Motor neuron (in vitro differentiated cells): ENCODE measurements at regions not wholly inside any gene's neighbourhood (a gene's known extent, or its start where the extent isn't known, plus 50 kb on each side); places are given as distances from the start of the nearest gene placed in this dataset.

Source experiments
- ATAC-seq, 8 experiments: fragments of 200-7000 bp; cut with Tn5 transposase; replicated peaks in 6 of 8; 2 replicates each; pipeline ENCODE4 v1.8.0; 2021; ENCODE audit warnings: mild to moderate bottlenecking in 8 of 8, moderate library complexity in 8 of 8
- H3K27ac ChIP-seq, 2 donors: fragments of 250-450 bp; sonication (Bioruptor Pico); 2 replicates each; pipeline ENCODE4 v1.9.0; 2021; ENCODE audit warnings: antibody characterized with exemption in 2 of 2, mild to moderate bottlenecking in 2 of 2, moderate library complexity in 1 of 2
- H3K4me1 ChIP-seq, 2 donors: fragments of 250-450 bp; sonication (Bioruptor Pico); replicated peaks in 1 of 2; 2 replicates each; pipeline ENCODE4 v1.6.1; 2021; ENCODE audit warnings: antibody characterized with exemption in 2 of 2, mild to moderate bottlenecking in 2 of 2, moderate library complexity in 1 of 2
- H3K4me3 ChIP-seq, 5 donors: fragments of 250-450 bp; sonication (Bioruptor Pico); 2 replicates each; pipeline ENCODE4 v1.9.0; 2021; ENCODE audit warnings: antibody characterized with exemption in 5 of 5, mild to moderate bottlenecking in 5 of 5, moderate library complexity in 4 of 5
- WGBS, 10 experiments: fragments of 450-650 bp; shearing (Covaris generic); methylation state at CpG; one replicate each; pipeline ENCODE4 v1.0.0; 2022; 5-methylcytosine and 5-hydroxymethylcytosine counted together
- in situ Hi-C, 9 experiments: fragments of 400-800 bp; cut with MboI; loops; one replicate each; pipeline ENCODE4 v1.15.0; 2021; ENCODE audit warnings: low sequenced_read_pairs in 9 of 9, low pct_unique_long_range_greater_than_20kb in 2 of 9; ENCODE audit not compliant: unreplicated experiment in 9 of 9

DNA sequence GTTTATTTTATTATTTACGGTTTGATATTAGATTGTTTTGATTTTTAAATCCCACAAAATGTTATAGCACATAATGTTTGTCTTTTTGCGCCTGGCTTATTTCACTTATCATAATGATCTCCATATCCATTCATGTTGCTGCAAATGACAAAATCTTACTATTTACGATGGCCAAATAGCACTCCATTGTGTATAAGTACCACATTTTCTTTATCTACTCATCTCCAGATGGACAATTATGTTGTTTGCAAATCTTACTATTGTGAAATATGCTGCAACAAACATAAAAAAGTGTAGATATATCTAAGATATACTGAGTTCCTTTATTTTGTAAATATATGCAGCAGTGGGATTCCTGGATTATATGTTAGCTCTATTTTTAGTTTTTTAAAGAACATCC, 1568.3 kb downstream of the AMY1C start:
- no peaks in the 10 kb centered on the region for H3K4me1 ChIP-seq
- WGBS, 10 experiments, result 8 to 100% (median 92%) methylated on average over 2 to 3 of the region's 3 CpGs
- no peak overlapping the region for H3K4me3 ChIP-seq
- H3K27ac ChIP-seq, result no peak overlapping the region
- no peak for ATAC-seq
- in situ Hi-C loops, result no loop called here

DNA sequence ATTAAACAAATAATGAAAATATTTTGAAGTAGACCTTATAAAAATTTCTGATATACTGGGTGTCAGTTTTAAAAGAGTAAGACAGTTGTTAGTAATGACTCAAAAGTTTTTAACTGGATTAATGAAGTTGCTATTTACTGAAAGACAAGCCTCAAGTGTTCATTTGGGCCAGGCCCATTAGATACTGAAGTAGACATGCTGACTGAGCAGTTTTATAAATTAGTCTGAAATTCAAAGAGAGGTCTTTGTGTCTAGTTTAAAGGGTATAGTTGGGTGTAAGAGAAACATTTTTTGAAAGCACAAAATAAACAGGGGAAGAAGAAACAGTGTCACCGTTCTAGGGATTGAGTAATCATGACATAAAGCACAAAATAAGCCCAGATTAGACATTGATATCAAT, 1577.2 kb downstream of the AMY1C start:
- Histone ChIP-seq H3K4me1 (no peaks in the 10 kb centered on the region), H3K27ac (no peak overlapping the region), H3K4me3 (no peak overlapping the region)
- in situ Hi-C loops, result no loop called here
- ATAC-seq, result no peak
- 0 to 93% (median 41%) methylated on average over 1 of the region's 1 CpG; no CpG with 5 or more reads in 2 of the 10 experiments for WGBS, 10 experiments

DNA sequence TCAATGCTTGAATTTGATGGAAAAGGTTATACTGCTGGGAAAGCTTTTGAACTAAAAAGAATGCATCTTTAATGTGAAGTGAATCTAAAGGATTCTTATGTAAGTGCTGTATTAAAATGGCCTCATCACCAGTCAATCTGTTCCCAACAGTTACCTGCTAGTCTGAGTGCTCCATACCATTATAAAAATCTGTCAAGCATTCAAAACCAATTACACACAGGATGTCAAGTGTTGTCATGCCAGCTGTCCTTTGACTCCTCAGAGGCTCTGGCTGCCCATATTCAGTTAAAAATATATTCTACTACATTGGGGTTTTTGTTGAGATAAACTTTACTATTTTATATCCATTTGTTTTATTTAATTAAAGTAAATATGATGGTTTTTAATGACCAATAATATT, 1587.7 kb downstream of the AMY1C start:
- Histone ChIP-seq H3K4me1 (no peaks in the 10 kb centered on the region), H3K4me3 (no peak overlapping the region), H3K27ac (no peak overlapping the region)
- ATAC-seq, result no peak
- in situ Hi-C loops, result no loop called here

DNA sequence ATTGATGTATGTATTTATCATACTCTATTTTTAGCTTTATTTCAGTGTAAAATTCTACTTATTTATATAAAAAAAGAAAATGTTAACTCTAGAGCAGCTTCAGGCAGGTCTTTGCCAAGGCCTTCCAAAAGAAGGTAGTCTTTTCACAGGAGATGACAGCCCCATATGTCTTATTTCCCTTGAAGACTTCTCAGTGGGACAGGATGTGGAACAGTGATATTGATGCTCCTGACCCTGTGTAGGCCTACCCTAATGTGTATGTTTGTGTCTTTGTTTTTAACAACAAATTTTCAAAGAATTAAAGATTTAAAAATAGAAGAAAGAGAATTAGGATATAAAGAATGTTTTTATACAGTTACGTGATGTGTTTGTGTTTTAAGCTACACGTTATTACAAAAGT, 1593.6 kb downstream of the AMY1C start:
- WGBS, 10 experiments, result 16 to 100% (median 86%) methylated on average over 1 to 2 of the region's 2 CpGs
- in situ Hi-C loops, result no loop called here

DNA sequence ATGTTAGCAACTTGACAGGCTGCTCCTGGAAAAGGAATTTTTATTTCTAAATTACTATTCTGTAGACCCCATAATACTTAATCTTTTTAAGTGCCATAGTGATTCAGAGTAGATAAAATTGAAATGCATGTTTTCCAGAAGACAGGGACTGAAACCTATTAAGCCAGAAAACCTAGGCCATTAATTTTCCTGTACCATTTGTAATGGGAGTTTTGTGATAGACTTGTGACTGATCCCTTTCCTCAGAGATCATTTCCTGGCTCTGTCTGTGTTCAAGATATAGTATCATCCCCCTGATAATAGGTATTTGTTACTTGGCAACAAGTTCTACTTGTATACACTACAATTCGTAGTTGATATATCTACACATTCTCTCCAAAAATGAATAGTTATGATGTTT, 1609.8 kb downstream of the AMY1C start:
- WGBS, 10 experiments, result 0 to 90% (median 65%) methylated on average over 1 of the region's 1 CpG
- ATAC-seq, result peak in 5 of 8 experiments; percentile 91 to 96 (median 95)
- H3K4me3 ChIP-seq, result no peak overlapping the region
- in situ Hi-C loops, result no loop called here
- peaks cover 0 to 12% of the 10 kb centered on the region in 2 donors for H3K4me1 ChIP-seq
- H3K27ac ChIP-seq, result no peak overlapping the region

More for the DNA sequence above, 1593.6 kb downstream of the AMY1C start:
- no peak for ATAC-seq
- no peak overlapping the region for H3K27ac ChIP-seq
- no peak overlapping the region for H3K4me3 ChIP-seq
- H3K4me1 ChIP-seq, result no peaks in the 10 kb centered on the region

DNA sequence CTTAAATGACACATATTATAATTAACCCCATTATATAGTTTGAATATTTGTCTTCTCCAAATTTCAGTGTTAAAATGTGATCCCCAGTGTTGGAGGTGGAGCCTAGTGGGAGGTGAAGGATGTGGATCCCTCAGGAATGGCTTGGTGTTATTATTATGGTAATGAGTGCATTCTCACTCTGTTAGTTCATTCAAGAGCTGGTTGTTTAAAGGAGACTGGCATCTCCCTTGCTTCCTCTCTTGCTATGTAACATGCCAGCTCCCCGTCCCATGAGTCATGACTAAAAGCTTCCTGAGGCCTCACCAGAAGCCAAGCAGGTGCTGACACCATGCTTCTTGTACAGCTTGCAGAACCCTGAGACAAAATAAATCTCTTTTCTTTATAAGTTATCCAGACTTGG, 1612.7 kb downstream of the AMY1C start:
- peaks cover 0 to 12% of the 10 kb centered on the region in 2 donors for H3K4me1 ChIP-seq
- 0 to 100% (median 58%) methylated on average over 1 of the region's 1 CpG; no CpG with 5 or more reads in 4 of the 10 experiments for WGBS, 10 experiments
- ATAC-seq, result no peak
- H3K4me3 ChIP-seq, result no peak overlapping the region
- in situ Hi-C loops, result no loop called here
- no peak overlapping the region for H3K27ac ChIP-seq

DNA sequence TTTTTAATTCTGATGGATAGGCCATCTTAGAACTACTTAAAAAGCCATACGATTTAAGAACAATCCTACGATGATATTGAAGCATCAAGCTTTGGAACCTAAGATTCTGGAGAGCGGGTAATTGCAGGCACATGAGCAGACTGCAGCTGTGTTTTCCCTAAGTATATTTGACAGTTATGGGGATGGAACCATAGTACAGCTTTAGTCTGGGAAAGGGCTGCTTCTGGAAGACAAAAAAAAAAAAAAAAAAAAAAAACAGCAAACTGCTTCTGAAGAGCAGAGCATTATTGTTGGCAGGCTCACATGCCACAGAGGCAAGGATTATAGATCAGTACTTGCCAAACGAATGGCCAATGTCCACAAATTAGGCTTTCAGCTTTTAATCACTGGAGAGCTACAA, 1618.7 kb downstream of the AMY1C start:
- 0 to 92% (median 80%) methylated on average over 2 to 4 of the region's 4 CpGs for WGBS, 10 experiments
- in situ Hi-C loops, result no loop called here
- Histone ChIP-seq H3K4me1 (peaks cover 0 to 3% of the 10 kb centered on the region in 2 donors), H3K4me3 (no peak overlapping the region), H3K27ac (no peak overlapping the region)
- ATAC-seq, result peak in 5 of 8 experiments; percentile 22 to 69 (median 25)

DNA sequence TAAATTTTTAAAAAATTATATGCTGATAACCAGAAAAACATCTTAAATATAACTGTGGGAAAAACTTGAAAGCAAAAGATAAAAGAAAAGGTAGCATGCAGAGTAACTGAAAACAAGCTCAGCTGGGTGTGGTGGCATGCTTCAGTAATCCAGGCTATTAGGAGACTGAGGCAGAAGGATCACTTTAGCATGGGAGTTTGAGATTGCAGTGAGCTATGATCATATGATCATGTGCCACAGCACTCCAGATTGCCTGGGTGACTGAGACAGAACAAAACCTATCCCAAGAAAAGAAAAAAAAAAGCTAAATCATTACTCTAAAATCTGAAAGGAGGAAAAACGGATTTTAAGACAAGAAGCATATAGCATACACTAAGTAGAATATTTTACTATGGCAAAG, 1624.0 kb downstream of the AMY1C start:
- Histone ChIP-seq H3K27ac (no peak overlapping the region), H3K4me3 (no peak overlapping the region), H3K4me1 (peaks cover 0 to under 1% of the 10 kb centered on the region in 2 donors)
- 0 to 88% (median 25%) methylated on average over 1 of the region's 1 CpG; no CpG with 5 or more reads in 1 of the 10 experiments for WGBS, 10 experiments
- in situ Hi-C loops, result no loop called here
- ATAC-seq, result peak in 5 of 8 experiments; percentile 33 to 83 (median 68)

DNA sequence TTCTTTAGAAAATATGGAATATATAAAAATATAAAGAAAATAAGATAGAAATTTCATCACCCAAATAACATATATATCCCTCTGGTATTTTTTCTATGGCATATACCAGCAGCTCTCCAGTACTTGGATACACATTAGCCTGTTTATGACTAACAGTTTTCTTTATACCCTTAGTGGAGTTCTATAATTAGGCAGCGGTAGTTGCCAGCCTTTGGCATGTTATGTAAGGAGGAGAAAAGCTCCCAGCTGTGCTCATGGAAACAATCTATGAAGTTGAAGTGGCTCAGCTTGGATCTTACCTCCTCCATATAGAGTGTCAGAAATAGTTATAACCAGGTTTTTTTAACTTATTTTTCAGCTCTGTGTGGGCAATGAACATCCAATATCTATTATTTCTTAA, 1636.8 kb downstream of the AMY1C start:
- 25 to 100% (median 80%) methylated on average over 1 of the region's 1 CpG; no CpG with 5 or more reads in 5 of the 10 experiments for WGBS, 10 experiments
- Histone ChIP-seq H3K27ac (no peak overlapping the region), H3K4me3 (no peak overlapping the region), H3K4me1 (no peaks in the 10 kb centered on the region)
- ATAC-seq, result no peak
- in situ Hi-C loops, result no loop called here

DNA sequence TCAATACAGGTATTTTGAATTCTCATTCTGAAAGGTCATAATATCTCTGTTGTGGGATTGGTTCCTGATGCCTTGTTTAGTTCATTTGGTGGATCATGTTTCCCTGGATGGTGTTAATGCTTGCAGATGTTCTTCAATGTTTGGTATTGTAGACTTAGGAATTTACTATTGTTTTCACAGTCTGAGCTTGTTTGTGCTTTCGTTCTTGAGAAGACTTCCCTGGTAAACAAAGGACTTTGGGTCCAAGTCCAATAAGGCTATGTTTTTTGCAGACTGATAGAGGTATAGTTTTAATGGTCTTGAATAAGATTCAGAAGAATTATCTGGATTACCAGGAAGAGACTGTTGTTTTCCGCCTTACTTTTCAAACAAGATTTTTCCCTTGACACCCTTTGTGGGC, 1646.3 kb downstream of the AMY1C start:
- 0 to 50% (median 48%) methylated on average over 1 to 2 of the region's 2 CpGs; no CpG with 5 or more reads in 2 of the 10 experiments for WGBS, 10 experiments
- in situ Hi-C loops, result no loop called here
- H3K27ac ChIP-seq, result no peak overlapping the region
- no peak overlapping the region for H3K4me3 ChIP-seq
- H3K4me1 ChIP-seq, result no peaks in the 10 kb centered on the region
- ATAC-seq, result no peak

DNA sequence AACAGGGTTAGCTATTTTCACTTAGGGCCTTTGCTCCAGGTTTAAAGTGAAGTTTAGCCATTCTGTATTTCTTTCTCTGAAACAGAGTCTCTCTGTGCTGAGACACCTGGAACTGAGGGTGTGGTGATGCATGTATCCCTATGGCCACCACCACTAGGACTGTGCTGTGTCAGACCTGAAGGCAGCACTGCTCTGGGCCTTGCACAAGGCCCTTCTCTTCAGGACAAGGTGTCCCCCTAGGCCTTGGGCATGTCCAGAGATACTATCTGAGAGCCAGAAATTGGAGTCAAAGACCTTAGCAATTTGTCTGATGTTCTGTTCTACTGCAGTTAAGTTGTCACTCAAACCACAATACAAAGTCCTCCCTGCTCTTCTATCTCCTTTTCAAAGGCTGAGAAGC, 1649.2 kb downstream of the AMY1C start:
- in situ Hi-C loops, result no loop called here
- ATAC-seq, result no peak
- Histone ChIP-seq H3K4me3 (no peak overlapping the region), H3K4me1 (no peaks in the 10 kb centered on the region), H3K27ac (no peak overlapping the region)

DNA sequence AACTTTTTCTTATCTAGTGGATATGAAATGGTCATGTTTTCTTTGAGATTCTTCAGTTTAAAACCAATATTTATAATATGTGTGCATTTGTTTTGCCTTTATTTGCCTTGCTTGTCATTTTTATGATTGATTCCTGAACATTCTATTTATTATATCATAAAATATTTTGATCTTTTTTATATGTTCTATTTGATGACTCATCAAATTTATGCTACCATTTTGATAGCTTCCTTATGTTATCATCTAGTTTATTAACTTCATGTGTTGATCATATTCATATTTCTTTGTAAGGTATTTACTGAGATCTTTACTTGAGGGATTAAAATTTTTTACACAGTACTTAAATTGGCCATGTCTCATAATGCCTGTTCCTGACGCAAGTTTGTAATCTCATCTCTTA, 1650.0 kb downstream of the AMY1C start:
- in situ Hi-C loops, result no loop called here
- ATAC-seq, result no peak
- 9 to 100% (median 91%) methylated on average over 1 of the region's 1 CpG; no CpG with 5 or more reads in 1 of the 10 experiments for WGBS, 10 experiments

DNA sequence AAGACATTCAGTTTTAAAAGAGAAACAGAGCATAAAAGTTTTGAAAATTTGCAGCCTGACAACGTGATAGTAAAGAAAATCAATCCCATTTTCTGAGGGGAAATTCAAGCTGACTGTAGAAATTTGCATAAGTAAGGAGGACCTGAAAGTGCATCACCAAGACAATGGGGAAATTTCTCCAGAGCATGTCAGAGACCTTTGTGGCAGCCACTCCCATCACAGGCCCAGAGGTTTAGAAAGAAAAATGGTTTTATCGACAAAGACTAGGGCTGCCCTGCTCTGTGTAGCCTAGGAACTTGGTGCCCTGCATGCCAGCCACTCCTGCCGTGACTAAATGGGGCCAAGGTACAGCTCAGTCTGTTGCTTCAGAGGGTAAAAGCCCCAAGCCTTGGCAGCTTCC, 1640.2 kb upstream of the PRMT6 start:
- in situ Hi-C loops, result no loop called here
- no peak overlapping the region for H3K4me3 ChIP-seq
- ATAC-seq, result peak in 3 of 8 experiments; percentile 76 to 88 (median 88)
- WGBS, 10 experiments, result 0 to 33% (median 18%) methylated on average over 1 to 3 of the region's 3 CpGs; no CpG with 5 or more reads in 1 of the 10 experiments
- H3K4me1 ChIP-seq, result no peaks in the 10 kb centered on the region
- H3K27ac ChIP-seq, result no peak overlapping the region

More for the DNA sequence above, 1650.0 kb downstream of the AMY1C start:
- Histone ChIP-seq H3K4me3 (no peak overlapping the region), H3K27ac (no peak overlapping the region), H3K4me1 (no peaks in the 10 kb centered on the region)

DNA sequence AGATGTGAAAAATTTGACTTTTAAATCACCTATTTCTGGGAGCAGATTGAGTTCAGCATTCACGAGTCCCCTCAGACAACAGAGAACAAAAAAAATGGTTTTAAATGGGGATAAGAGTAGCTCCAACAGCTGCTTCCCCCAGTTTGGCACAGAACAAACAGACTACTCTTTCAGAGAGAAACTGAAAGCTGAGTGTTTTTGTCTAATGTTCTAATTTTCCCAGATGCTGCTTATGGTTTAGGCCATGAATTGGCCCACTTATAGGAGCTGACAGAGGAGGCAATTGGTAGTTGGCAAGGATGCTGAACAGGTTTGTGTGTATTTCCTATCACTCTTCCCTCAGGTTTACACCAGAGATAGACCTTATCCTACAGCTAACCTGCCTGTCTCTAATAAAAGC, 1637.4 kb upstream of the PRMT6 start:
- 0 to 67% (median 37%) methylated on average over 1 of the region's 1 CpG; no CpG with 5 or more reads in 4 of the 10 experiments for WGBS, 10 experiments
- in situ Hi-C loops, result no loop called here

More for the DNA sequence above, 1637.4 kb upstream of the PRMT6 start:
- no peak overlapping the region for H3K4me3 ChIP-seq
- no peaks in the 10 kb centered on the region for H3K4me1 ChIP-seq
- no peak for ATAC-seq
- no peak overlapping the region for H3K27ac ChIP-seq
